ENCODE measurements at regions not wholly inside any gene's neighbourhood (a gene's known extent, or its start where the extent isn't known, plus 50 kb on each side); places are given as distances from the start of the nearest gene placed in this dataset.

DNA sequence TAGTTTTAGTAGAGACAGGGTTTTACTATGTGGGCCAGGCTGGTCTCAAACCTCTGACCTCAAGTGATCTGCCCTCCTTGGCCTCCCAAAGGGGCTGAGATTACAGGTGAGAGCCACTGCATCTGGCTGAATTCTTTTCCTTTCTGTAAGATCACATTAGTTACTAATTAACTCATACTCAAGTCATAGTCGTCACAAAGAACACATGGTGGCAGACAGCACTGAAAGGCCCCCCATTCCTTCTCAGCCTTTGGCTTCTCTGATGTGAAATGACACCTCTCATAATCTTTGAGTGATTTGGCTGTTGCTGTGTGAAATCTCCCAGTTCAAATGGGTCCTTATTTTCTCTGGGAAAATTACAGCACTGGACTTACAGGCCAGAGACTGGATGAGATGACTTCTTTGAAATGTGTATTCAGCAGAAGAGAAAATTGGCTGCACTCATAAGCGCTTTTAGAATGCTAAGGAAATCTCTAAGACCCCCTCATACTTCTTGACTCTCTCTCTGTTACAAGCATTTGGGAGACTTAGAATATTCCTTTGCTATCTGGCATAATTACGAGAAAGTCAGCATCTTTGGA is 764.8 kb downstream of the RNF144A start:
- no peak overlapping the region for H4K8ac ChIP-seq (replicated peaks; ENCODE audit: insufficient read length, low read depth, low read length)
- H3K23ac ChIP-seq (ENCODE audit: insufficient read length, low read depth, low read length) = no peak overlapping the region
- H4K5ac ChIP-seq (ENCODE audit: insufficient read length, low read depth, low read length) = no peak overlapping the region
- no peak overlapping the region for H4K91ac ChIP-seq (ENCODE audit: insufficient read length, low read depth, low read length)
- no peaks in the 10 kb centered on the region for H4K20me1 ChIP-seq (ENCODE audit: control insufficient read depth, insufficient read depth, insufficient read length)
- Mint-ChIP-seq H3K9me3 (peaks cover 0 to 2% of the 10 kb centered on the region in 2 experiments; a peak in 2 of 5 replicates), H3K4me3 (no peak overlapping the region), H3K4me1 (peaks cover 0 to 5% of the 10 kb centered on the region in 2 experiments; a peak in 2 of 4 replicates), H3K27me3 (ENCODE audit: low read depth) (no peaks in the 10 kb centered on the region), H3K36me3 (ENCODE audit: insufficient read depth in 1 of 3, low read depth in 3 of 3) (no peaks in the 10 kb centered on the region), H3K27ac (no peak overlapping the region)
- no peak overlapping the region for H3K9ac ChIP-seq (ENCODE audit: extremely low read depth, insufficient read length, low read length)
- H3K18ac ChIP-seq (ENCODE audit: insufficient read length, low read depth, low read length) = no peak overlapping the region
- no peaks in the 10 kb centered on the region for H3K79me1 ChIP-seq (ENCODE audit: insufficient read depth, low read depth, low read length, poor library complexity, severe bottlenecking)
- no peak overlapping the region for H2AFZ ChIP-seq (ENCODE audit: low read length)
- H2BK15ac ChIP-seq (ENCODE audit: low read depth, low read length) = no peak overlapping the region
- no peak overlapping the region for H2BK20ac ChIP-seq (ENCODE audit: low read depth, low read length, poor library complexity, severe bottlenecking)
- no peak overlapping the region for H2BK5ac ChIP-seq (ENCODE audit: insufficient read length, low read length)
- H3K14ac ChIP-seq (ENCODE audit: insufficient read depth, low read length) = no peak overlapping the region
- no peak overlapping the region for H2BK12ac ChIP-seq (ENCODE audit: insufficient read length, low read depth, low read length)
- no peak overlapping the region for H3K56ac ChIP-seq (ENCODE audit: insufficient read length, low read depth, low read length)
- no peaks in the 10 kb centered on the region for H3K4me1 ChIP-seq (ENCODE audit: insufficient read depth, low read length)
- H3T11ph ChIP-seq (ENCODE audit: low read length) = no peak overlapping the region
- H3K4ac ChIP-seq (ENCODE audit: low read depth, low read length) = no peak overlapping the region
- no peaks in the 10 kb centered on the region for H3K9me3 ChIP-seq (ENCODE audit: control insufficient read depth, low read depth, low read length)
- H3K27me3 ChIP-seq (ENCODE audit: insufficient read depth, low read length) = no peaks in the 10 kb centered on the region
- no CpG with 5 or more reads among the region's 3 CpGs for WGBS (ENCODE audit: extremely low coverage, insufficient read length, low lambda C conversion rate)
- H2BK120ac ChIP-seq (ENCODE audit: low read depth, low read length, poor library complexity, severe bottlenecking) = no peak overlapping the region
- DNase-seq = no peak
- no peaks in the 10 kb centered on the region for H3K23me2 ChIP-seq (ENCODE audit: insufficient read length, low read depth, low read length, poor library complexity, severe bottlenecking)
- H2AK5ac ChIP-seq (ENCODE audit: insufficient read length, low read length) = no peak overlapping the region
- no peaks in the 10 kb centered on the region for H3K79me2 ChIP-seq (ENCODE audit: insufficient read depth, low read length)
- TF ChIP-seq, protein P1, sequence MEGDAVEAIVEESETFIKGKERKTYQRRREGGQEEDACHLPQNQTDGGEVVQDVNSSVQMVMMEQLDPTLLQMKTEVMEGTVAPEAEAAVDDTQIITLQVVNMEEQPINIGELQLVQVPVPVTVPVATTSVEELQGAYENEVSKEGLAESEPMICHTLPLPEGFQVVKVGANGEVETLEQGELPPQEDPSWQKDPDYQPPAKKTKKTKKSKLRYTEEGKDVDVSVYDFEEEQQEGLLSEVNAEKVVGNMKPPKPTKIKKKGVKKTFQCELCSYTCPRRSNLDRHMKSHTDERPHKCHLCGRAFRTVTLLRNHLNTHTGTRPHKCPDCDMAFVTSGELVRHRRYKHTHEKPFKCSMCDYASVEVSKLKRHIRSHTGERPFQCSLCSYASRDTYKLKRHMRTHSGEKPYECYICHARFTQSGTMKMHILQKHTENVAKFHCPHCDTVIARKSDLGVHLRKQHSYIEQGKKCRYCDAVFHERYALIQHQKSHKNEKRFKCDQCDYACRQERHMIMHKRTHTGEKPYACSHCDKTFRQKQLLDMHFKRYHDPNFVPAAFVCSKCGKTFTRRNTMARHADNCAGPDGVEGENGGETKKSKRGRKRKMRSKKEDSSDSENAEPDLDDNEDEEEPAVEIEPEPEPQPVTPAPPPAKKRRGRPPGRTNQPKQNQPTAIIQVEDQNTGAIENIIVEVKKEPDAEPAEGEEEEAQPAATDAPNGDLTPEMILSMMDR (conservative IDR thresholded peaks at IDR 0.05) = no peak
- no peak overlapping the region for H3K27ac ChIP-seq (ENCODE audit: insufficient read length, low read depth, low read length)
- no peak overlapping the region for H3K4me2 ChIP-seq (ENCODE audit: insufficient read depth, insufficient read length, low read length)

Data from H9 (cell line).